ENCODE measurements at regions not wholly inside any gene's neighbourhood (a gene's known extent, or its start where the extent isn't known, plus 50 kb on each side); places are given as distances from the start of the nearest gene placed in this dataset.

- 91 to 93% methylated on average over 6 of the region's 6 CpGs for WGBS, 2 donors
- intact Hi-C loops (cut with DNase I), result no loop called here
- no peak for DNase-seq
- Histone ChIP-seq H3K4me3 (no peak overlapping the region), H3K27me3 (no peaks in the 10 kb centered on the region), H3K9me3 (no peaks in the 10 kb centered on the region), H3K27ac (no peak overlapping the region), H3K4me1 (peaks cover 0 to 10% (median 5%) of the 10 kb centered on the region in 4 donors), H3K36me3 (no peaks in the 10 kb centered on the region)
- TF ChIP-seq EP300 (IDR thresholded peaks at IDR 0.05) (no peak), POLR2A (IDR thresholded peaks at IDR 0.05) (no peak), POLR2AphosphoS5 (IDR thresholded peaks at IDR 0.05) (no peak)
- TF ChIP-seq, protein P1, sequence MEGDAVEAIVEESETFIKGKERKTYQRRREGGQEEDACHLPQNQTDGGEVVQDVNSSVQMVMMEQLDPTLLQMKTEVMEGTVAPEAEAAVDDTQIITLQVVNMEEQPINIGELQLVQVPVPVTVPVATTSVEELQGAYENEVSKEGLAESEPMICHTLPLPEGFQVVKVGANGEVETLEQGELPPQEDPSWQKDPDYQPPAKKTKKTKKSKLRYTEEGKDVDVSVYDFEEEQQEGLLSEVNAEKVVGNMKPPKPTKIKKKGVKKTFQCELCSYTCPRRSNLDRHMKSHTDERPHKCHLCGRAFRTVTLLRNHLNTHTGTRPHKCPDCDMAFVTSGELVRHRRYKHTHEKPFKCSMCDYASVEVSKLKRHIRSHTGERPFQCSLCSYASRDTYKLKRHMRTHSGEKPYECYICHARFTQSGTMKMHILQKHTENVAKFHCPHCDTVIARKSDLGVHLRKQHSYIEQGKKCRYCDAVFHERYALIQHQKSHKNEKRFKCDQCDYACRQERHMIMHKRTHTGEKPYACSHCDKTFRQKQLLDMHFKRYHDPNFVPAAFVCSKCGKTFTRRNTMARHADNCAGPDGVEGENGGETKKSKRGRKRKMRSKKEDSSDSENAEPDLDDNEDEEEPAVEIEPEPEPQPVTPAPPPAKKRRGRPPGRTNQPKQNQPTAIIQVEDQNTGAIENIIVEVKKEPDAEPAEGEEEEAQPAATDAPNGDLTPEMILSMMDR (IDR thresholded peaks at IDR 0.05), result no peak
These were observed 115.1 kb upstream of the PMEPA1 start for GRCh38 chr20:57824909-57825308.

- peak; percentile 2 for DNase-seq
- TF ChIP-seq POLR2AphosphoS5 (IDR thresholded peaks at IDR 0.05) (no peak), EP300 (IDR thresholded peaks at IDR 0.05) (no peak), POLR2A (IDR thresholded peaks at IDR 0.05) (no peak)
- TF ChIP-seq, protein P1 (IDR thresholded peaks at IDR 0.05), result no peak
- no peaks in the 10 kb centered on the region for H3K9me3 ChIP-seq
- H3K4me3 ChIP-seq, result no peak overlapping the region
- WGBS, 2 donors, result 91 to 92% methylated on average over 4 of the region's 4 CpGs
- no peaks in the 10 kb centered on the region for H3K27me3 ChIP-seq
- intact Hi-C loops (cut with DNase I), result no loop called here
- no peaks in the 10 kb centered on the region for H3K36me3 ChIP-seq
- no peak overlapping the region for H3K27ac ChIP-seq
- peaks cover 0 to 10% (median 5%) of the 10 kb centered on the region in 4 donors for H3K4me1 ChIP-seq
These were observed 112.1 kb upstream of the PMEPA1 start for GRCh38 chr20:57821935-57822334.

GRCh38 chr20:57819691-57820380 lies 110.0 kb upstream of the PMEPA1 start:
- TF ChIP-seq EP300 (IDR thresholded peaks at IDR 0.05) (no peak), POLR2A (IDR thresholded peaks at IDR 0.05) (no peak), POLR2AphosphoS5 (IDR thresholded peaks at IDR 0.05) (no peak)
- TF ChIP-seq, protein P1 (IDR thresholded peaks at IDR 0.05), result no peak
- DNase-seq, result no peak
- no peaks in the 10 kb centered on the region for H3K9me3 ChIP-seq
- 58 to 66% methylated on average over 4 of the region's 4 CpGs for WGBS, 2 donors
- H3K27ac ChIP-seq, result no peak overlapping the region
- H3K4me1 ChIP-seq, result no peaks in the 10 kb centered on the region
- intact Hi-C loops (cut with DNase I), result no loop called here
- H3K27me3 ChIP-seq, result no peaks in the 10 kb centered on the region
- H3K4me3 ChIP-seq, result no peak overlapping the region
- H3K36me3 ChIP-seq, result no peaks in the 10 kb centered on the region

- 91 to 93% methylated on average over 11 of the region's 11 CpGs for WGBS, 2 donors
- Histone ChIP-seq H3K4me3 (no peak overlapping the region), H3K27me3 (no peaks in the 10 kb centered on the region), H3K36me3 (no peaks in the 10 kb centered on the region), H3K27ac (no peak overlapping the region), H3K9me3 (no peaks in the 10 kb centered on the region), H3K4me1 (no peaks in the 10 kb centered on the region)
- intact Hi-C loops (cut with DNase I), result no loop called here
- TF ChIP-seq POLR2A (IDR thresholded peaks at IDR 0.05), result no peak
- TF ChIP-seq, protein P1 (IDR thresholded peaks at IDR 0.05), result no peak
- no peak for TF ChIP-seq POLR2AphosphoS5 (IDR thresholded peaks at IDR 0.05)
- DNase-seq, result no peak
These were observed 109.5 kb upstream of the PMEPA1 start for GRCh38 chr20:57819291-57819690.
